ENCODE measurements at regions not wholly inside any gene's neighbourhood (a gene's known extent, or its start where the extent isn't known, plus 50 kb on each side); places are given as distances from the start of the nearest gene placed in this dataset.

- WGBS, 2 donors: 60 to 77% methylated on average over 2 to 3 of the region's 3 CpGs
- intact Hi-C loops (cut with DNase I): no loop called here
- H3K27ac ChIP-seq: no peak overlapping the region
Measured at GRCh38 chr17:13302419-13302818, 284.6 kb upstream of the ELAC2 start.

GRCh38 chr17:13297183-13297582 lies 279.4 kb upstream of the ELAC2 start:
- Histone ChIP-seq H3K9me3 (no peaks in the 10 kb centered on the region), H3K27ac (no peak overlapping the region), H3K36me3 (no peaks in the 10 kb centered on the region), H3K27me3 (no peaks in the 10 kb centered on the region), H3K4me3 (no peak overlapping the region), H3K4me1 (no peaks in the 10 kb centered on the region)
- intact Hi-C loops (cut with DNase I): no loop called here
- DNase-seq: no peak
- 47 to 50% methylated on average over 3 of the region's 3 CpGs for WGBS, 2 donors
- TF ChIP-seq CTCF (IDR thresholded peaks at IDR 0.05): no peak
- TF ChIP-seq POLR2A (IDR thresholded peaks at IDR 0.05): no peak

More at GRCh38 chr17:13302419-13302818, 284.6 kb upstream of the ELAC2 start:
- Histone ChIP-seq H3K4me3 (no peak overlapping the region), H3K36me3 (no peaks in the 10 kb centered on the region), H3K27me3 (no peaks in the 10 kb centered on the region), H3K9me3 (no peaks in the 10 kb centered on the region), H3K4me1 (no peaks in the 10 kb centered on the region)
- DNase-seq: no peak
- no peak for TF ChIP-seq CTCF (IDR thresholded peaks at IDR 0.05)
- TF ChIP-seq POLR2A (IDR thresholded peaks at IDR 0.05): no peak

DNA sequence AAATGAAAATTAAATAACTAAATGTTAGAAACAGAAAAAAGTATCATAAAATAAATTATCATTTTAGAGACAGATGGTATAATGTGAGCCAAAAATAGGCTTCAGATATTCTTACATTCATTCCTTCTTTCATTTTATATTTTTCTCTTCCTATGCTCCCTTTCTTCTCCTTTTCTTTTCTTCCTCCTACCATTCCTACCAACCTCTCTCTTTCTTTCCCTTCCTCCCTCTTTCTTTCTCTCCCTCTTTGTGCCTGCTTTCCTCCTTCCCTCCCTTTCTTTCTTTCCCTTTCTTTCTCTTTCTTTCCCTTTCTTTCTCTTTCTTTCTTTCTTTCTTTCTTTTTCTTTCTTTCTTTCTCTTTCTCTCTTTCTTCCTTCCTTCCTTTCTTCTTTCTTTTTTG lies 275.6 kb upstream of the ELAC2 start:
- Histone ChIP-seq H3K36me3 (no peaks in the 10 kb centered on the region), H3K4me1 (no peaks in the 10 kb centered on the region), H3K27ac (no peak overlapping the region), H3K9me3 (no peaks in the 10 kb centered on the region), H3K4me3 (no peak overlapping the region), H3K27me3 (no peaks in the 10 kb centered on the region)
- intact Hi-C loops (cut with DNase I): no loop called here
- TF ChIP-seq CTCF (IDR thresholded peaks at IDR 0.05): no peak
- no peak for TF ChIP-seq POLR2A (IDR thresholded peaks at IDR 0.05)
- no peak for DNase-seq

GRCh38 chr17:13292291-13292690 lies 274.5 kb upstream of the ELAC2 start:
- H3K9me3 ChIP-seq: no peaks in the 10 kb centered on the region
- DNase-seq: no peak
- H3K4me1 ChIP-seq: no peaks in the 10 kb centered on the region
- WGBS, 2 donors: 72 to 74% methylated on average over 10 of the region's 10 CpGs
- no peaks in the 10 kb centered on the region for H3K36me3 ChIP-seq
- no peak overlapping the region for H3K4me3 ChIP-seq
- no peak overlapping the region for H3K27ac ChIP-seq
- no peaks in the 10 kb centered on the region for H3K27me3 ChIP-seq
- no peak for TF ChIP-seq CTCF (IDR thresholded peaks at IDR 0.05)
- TF ChIP-seq POLR2A (IDR thresholded peaks at IDR 0.05): no peak
- intact Hi-C loops (cut with DNase I): no loop called here

DNA sequence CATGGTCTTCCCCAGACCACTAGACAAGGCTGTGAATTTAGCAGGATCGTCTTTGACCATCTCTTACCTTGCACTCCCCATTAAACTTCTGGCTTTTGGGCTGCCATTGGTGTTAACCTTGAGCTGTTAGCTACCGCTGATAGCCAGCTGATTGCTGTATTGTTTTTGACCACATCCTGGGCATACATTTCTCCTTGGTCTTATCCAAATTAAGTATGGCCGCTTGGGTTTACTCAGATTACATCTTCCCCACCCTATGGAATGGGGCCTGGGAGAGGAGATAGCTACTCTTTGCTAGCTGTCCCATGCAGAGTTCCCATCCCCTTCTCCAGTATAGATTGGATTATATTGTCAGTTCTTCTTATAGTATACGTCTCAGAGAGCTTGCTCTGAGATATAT lies 270.4 kb upstream of the ELAC2 start:
- H3K9me3 ChIP-seq: no peaks in the 10 kb centered on the region
- TF ChIP-seq POLR2A (IDR thresholded peaks at IDR 0.05): no peak
- no peak for TF ChIP-seq CTCF (IDR thresholded peaks at IDR 0.05)
- H3K27me3 ChIP-seq: no peaks in the 10 kb centered on the region
- WGBS, 2 donors: 72 to 82% methylated on average over 4 of the region's 4 CpGs
- no peak for DNase-seq
- H3K4me1 ChIP-seq: no peaks in the 10 kb centered on the region
- no peak overlapping the region for H3K27ac ChIP-seq
- no peaks in the 10 kb centered on the region for H3K36me3 ChIP-seq
- no peak overlapping the region for H3K4me3 ChIP-seq
- intact Hi-C loops (cut with DNase I): no loop called here

All from esophagus squamous epithelium (tissue), 5 donors.